WTC11 (cell line): ENCODE measurements at regions not wholly inside any gene's neighbourhood (a gene's known extent, or its start where the extent isn't known, plus 50 kb on each side); places are given as distances from the start of the nearest gene placed in this dataset.

Experiments used
- ATAC-seq: fragments of 200-7000 bp; cut with Tn5 transposase; 2 replicates; pipeline ENCODE4 v1.10.0; 2021; ENCODE audit warnings: mild to moderate bottlenecking, moderate library complexity
- CTCF ChIA-PET: fragments of 300-600 bp; sonication (Branson Sonifier 250); formaldehyde crosslinking; loops from one replicate; lab custom pipeline; 2021; ENCODE audit warnings: antibody characterized with exemption; lab: Charles Lee
- POLR2A ChIA-PET: fragments of 350-600 bp; sonication (Branson Sonifier 250); formaldehyde crosslinking; loops from one replicate; lab custom pipeline; 2021; ENCODE audit warnings: antibody characterized with exemption; lab: Charles Lee
- DNase-seq: peaks from one replicate; pipeline ENCODE4 v3.0.0; 2021; ENCODE audit warnings: low spot score
- H3K27ac Mint-ChIP-seq: 2 replicates; pipeline ENCODE4 v1.8.0; 2021; ENCODE audit warnings: mixed read lengths
- H3K27me3 Mint-ChIP-seq: 2 replicates; pipeline ENCODE4 v1.8.0; 2021; ENCODE audit warnings: low read depth, mild to moderate bottlenecking, moderate library complexity, mixed read lengths
- H3K36me3 Mint-ChIP-seq: 2 replicates; pipeline ENCODE4 v1.8.0; 2021; ENCODE audit warnings: mixed read lengths
- H3K4me1 Mint-ChIP-seq: 2 replicates; pipeline ENCODE4 v1.8.0; 2022; ENCODE audit warnings: mixed read lengths
- H3K4me3 Mint-ChIP-seq: 2 replicates; pipeline ENCODE4 v1.8.0; 2021; ENCODE audit warnings: mild to moderate bottlenecking, moderate library complexity, mixed read lengths
- H3K9me3 Mint-ChIP-seq: 2 replicates; pipeline ENCODE4 v1.8.0; 2021; ENCODE audit warnings: mixed read lengths
- ARID4B ChIP-seq: sonication (generic); formaldehyde crosslinking; IDR thresholded peaks from 2 replicates; pipeline ENCODE4 v1.8.0; 2023; ENCODE audit warnings: missing genetic modification reagents, mild to moderate bottlenecking, borderline replicate concordance
- CREB1 ChIP-seq: sonication (generic); formaldehyde crosslinking; IDR thresholded peaks from 2 replicates; pipeline ENCODE4 v1.8.0; 2023; ENCODE audit warnings: mild to moderate bottlenecking, missing genetic modification reagents
- CREM ChIP-seq: sonication (generic); formaldehyde crosslinking; IDR thresholded peaks from 2 replicates; pipeline ENCODE4 v1.8.1; 2022; ENCODE audit warnings: mild to moderate bottlenecking, missing genetic modification reagents, moderate library complexity
- ETV6 ChIP-seq: sonication (generic); formaldehyde crosslinking; IDR thresholded peaks from 2 replicates; pipeline ENCODE4 v1.8.1; 2022; ENCODE audit warnings: mild to moderate bottlenecking, missing genetic modification reagents
- HMGXB4 ChIP-seq: sonication (generic); formaldehyde crosslinking; IDR thresholded peaks from 2 replicates; pipeline ENCODE4 v1.8.1; 2023; ENCODE audit warnings: mild to moderate bottlenecking, moderate library complexity, missing genetic modification reagents
- JAZF1 ChIP-seq: fragments of 250-450 bp; sonication (Bioruptor Pico); IDR thresholded peaks from 2 replicates; pipeline ENCODE4 v1.9.0; 2021; ENCODE audit warnings: moderate library complexity, mild to moderate bottlenecking, inconsistent platforms
- JUN ChIP-seq: sonication (generic); formaldehyde crosslinking; IDR thresholded peaks from 2 replicates; pipeline ENCODE4 v1.8.0; 2023; ENCODE audit warnings: mild to moderate bottlenecking, missing genetic modification reagents
- NFE2L1 ChIP-seq: sonication (generic); formaldehyde crosslinking; IDR thresholded peaks from 2 replicates; pipeline ENCODE4 v1.8.1; 2023; ENCODE audit warnings: missing genetic modification reagents
- NR1H2 ChIP-seq: sonication (generic); formaldehyde crosslinking; IDR thresholded peaks from 2 replicates; pipeline ENCODE4 v1.9.0; 2021; ENCODE audit warnings: mild to moderate bottlenecking, moderate library complexity, missing genetic modification reagents
- PREB ChIP-seq: sonication (generic); formaldehyde crosslinking; IDR thresholded peaks from 2 replicates; pipeline ENCODE4 v1.8.1; 2022; ENCODE audit warnings: mild to moderate bottlenecking, missing genetic modification reagents, moderate library complexity, borderline replicate concordance
- TCF7 ChIP-seq: sonication (generic); formaldehyde crosslinking; IDR thresholded peaks from 2 replicates; pipeline ENCODE4 v1.8.0; 2022; ENCODE audit warnings: mild to moderate bottlenecking, low read depth, missing genetic modification reagents, moderate library complexity
- ZNF138 ChIP-seq: sonication (generic); formaldehyde crosslinking; conservative IDR thresholded peaks from 2 replicates; pipeline ENCODE4 v1.8.1; 2022; ENCODE audit warnings: mild to moderate bottlenecking, moderate library complexity, missing genetic modification reagents
- ZNF281 ChIP-seq: sonication (generic); formaldehyde crosslinking; IDR thresholded peaks from 2 replicates; pipeline ENCODE4 v1.8.0; 2023; ENCODE audit warnings: mild to moderate bottlenecking, missing genetic modification reagents
- ZNF425 ChIP-seq: fragments of 250-450 bp; sonication (Bioruptor Pico); conservative IDR thresholded peaks from 2 replicates; pipeline ENCODE4 v1.9.0; 2021; ENCODE audit warnings: mild to moderate bottlenecking

- TF ChIP-seq ARID4B (CRISPR knock-in tag) (no peak), TCF7 (CRISPR knock-in tag) (no peak), HMGXB4 (CRISPR knock-in tag) (no peak), NFE2L1 (CRISPR knock-in tag) (no peak), ZNF138 (CRISPR knock-in tag) (no peak), JAZF1 (CRISPR knock-in tag) (no peak)
Measured at GRCh38 chr10:78714225-78714624, 354.5 kb upstream of the ZMIZ1 start (continued).

GRCh38 chr10:78715435-78715834 lies 353.3 kb upstream of the ZMIZ1 start:
- no peak for ATAC-seq
- H3K27me3 Mint-ChIP-seq = peaks cover 14% of the 10 kb centered on the region; the same call in 1 of the 2 replicates
- no peak for TF ChIP-seq ZNF281 (CRISPR knock-in tag)
- TF ChIP-seq NR1H2 (CRISPR knock-in tag) = no peak
- no peak for TF ChIP-seq PREB (CRISPR knock-in tag)
- no peak for TF ChIP-seq ZNF425
- TF ChIP-seq ETV6 = no peak
- TF ChIP-seq CREB1 (CRISPR knock-in tag) = no peak
- no peak for TF ChIP-seq CREM (CRISPR knock-in tag)
- no peak for TF ChIP-seq JUN

More at GRCh38 chr10:78715435-78715834, 353.3 kb upstream of the ZMIZ1 start:
- POLR2A ChIA-PET = no interaction called here
- Mint-ChIP-seq H3K4me3 (no peak overlapping the region), H3K9me3 (peaks cover 3% of the 10 kb centered on the region), H3K4me1 (peaks cover 9% of the 10 kb centered on the region), H3K27ac (no peak overlapping the region), H3K36me3 (no peaks in the 10 kb centered on the region)
- no peak for DNase-seq
- CTCF ChIA-PET = no interaction called here
